GM21447 (cell line): ENCODE measurements at regions not wholly inside any gene's neighbourhood (a gene's known extent, or its start where the extent isn't known, plus 50 kb on each side); places are given as distances from the start of the nearest gene placed in this dataset.
"Not testable (repeated sequence)": the region's sequence is repeated elsewhere in the genome, so short reads cannot be mapped to it uniquely, and the experiment has no call there.

ENCODE experiments used
- ATAC-seq: cut with Tn5 transposase; IDR thresholded peaks from one replicate; pipeline ENCODE4 v1.9.1; 2021; ENCODE audit not compliant: unreplicated experiment

- ATAC-seq = not testable (repeated sequence)
Measured at GRCh38 chr1:121051161-121051790, 132.9 kb downstream of the FAM72B start.

GRCh38 chr1:121052081-121052660 lies 132.0 kb downstream of the FAM72B start:
- ATAC-seq = not testable (repeated sequence)

- ATAC-seq = not testable (repeated sequence)
Measured at GRCh38 chr1:121054928-121055327, 129.2 kb downstream of the FAM72B start.

- not testable (repeated sequence) for ATAC-seq
Measured at GRCh38 chr1:121066925-121067324, 117.2 kb downstream of the FAM72B start.

GRCh38 chr1:121068738-121069499 lies 115.2 kb downstream of the FAM72B start:
- ATAC-seq = not testable (repeated sequence)

- ATAC-seq = not testable (repeated sequence)
Measured at GRCh38 chr1:121073852-121074251, 110.3 kb downstream of the FAM72B start.

- ATAC-seq = not testable (repeated sequence)
Measured at GRCh38 chr1:121075254-121075805, 108.8 kb downstream of the FAM72B start.

GRCh38 chr1:121076674-121077073 lies 107.5 kb downstream of the FAM72B start:
- peak; percentile 84 for ATAC-seq

GRCh38 chr1:121079655-121080054 lies 104.5 kb downstream of the FAM72B start:
- not testable (repeated sequence) for ATAC-seq

- ATAC-seq = not testable (repeated sequence)
Measured at GRCh38 chr1:121080197-121080903, 103.8 kb downstream of the FAM72B start.

- not testable (repeated sequence) for ATAC-seq
Measured at GRCh38 chr1:121080904-121081264, 103.3 kb downstream of the FAM72B start.

- not testable (repeated sequence) for ATAC-seq
Measured at GRCh38 chr1:121081625-121082199, 102.4 kb downstream of the FAM72B start.

- not testable (repeated sequence) for ATAC-seq
Measured at GRCh38 chr1:121082995-121083394, 101.1 kb downstream of the FAM72B start.

GRCh38 chr1:121086249-121086648 lies 97.9 kb downstream of the FAM72B start:
- ATAC-seq = not testable (repeated sequence)

- ATAC-seq = not testable (repeated sequence)
Measured at GRCh38 chr1:121087221-121087620, 96.9 kb downstream of the FAM72B start.

GRCh38 chr1:121088568-121088967 lies 95.6 kb downstream of the FAM72B start:
- not testable (repeated sequence) for ATAC-seq

- ATAC-seq = not testable (repeated sequence)
Measured at GRCh38 chr1:121092329-121092968, 91.7 kb downstream of the FAM72B start.

GRCh38 chr1:121095014-121095413 lies 89.1 kb downstream of the FAM72B start:
- not testable (repeated sequence) for ATAC-seq

GRCh38 chr1:121097127-121097866 lies 86.8 kb downstream of the FAM72B start:
- ATAC-seq = peak; percentile 92
